HL-60 (cell line): ENCODE measurements at regions not wholly inside any gene's neighbourhood (a gene's known extent, or its start where the extent isn't known, plus 50 kb on each side); places are given as distances from the start of the nearest gene placed in this dataset.

ENCODE experiments used
- DNase-seq, 2 experiments: peaks; one replicate each; pipeline ENCODE4 v3.0.0-alpha.2; 2010 to 2020; ENCODE audit warnings: low read depth in 1 of 2, low spot score in 1 of 2
- H3K27ac ChIP-seq: fragments of 250-450 bp; sonication (Bioruptor Pico); replicated peaks from 2 replicates; pipeline ENCODE4 v1.5.1; 2020; ENCODE audit warnings: mild to moderate bottlenecking, moderate library complexity
- H3K27me3 ChIP-seq: fragments of 250-450 bp; sonication (Bioruptor Pico); 2 replicates; pipeline ENCODE4 v1.5.1; 2021; ENCODE audit warnings: mild to moderate bottlenecking, moderate library complexity; ENCODE audit not compliant: insufficient read depth, poor library complexity, severe bottlenecking
- H3K4me3 ChIP-seq: replicated peaks from 2 replicates; pipeline ENCODE4 v1.5.1; 2011; ENCODE audit warnings: mild to moderate bottlenecking, control low read depth, low read length; ENCODE audit not compliant: insufficient read depth
- CTCF ChIP-seq: IDR thresholded peaks from one replicate; pipeline ENCODE4 v1.5.1; 2011; ENCODE audit warnings: low read length, control low read depth, inconsistent platforms; ENCODE audit not compliant: insufficient read depth
- GABPA ChIP-seq: IDR thresholded peaks from 2 replicates; pipeline ENCODE4 v1.6.1; 2012; ENCODE audit warnings: low read depth
- POLR2AphosphoS5 ChIP-seq: IDR thresholded peaks from 2 replicates; pipeline ENCODE4 v1.6.1; 2012; ENCODE audit warnings: low read depth
- SPI1 ChIP-seq: IDR thresholded peaks from 2 replicates; pipeline ENCODE4 v1.6.1; 2012; ENCODE audit warnings: low read depth, mild to moderate bottlenecking, borderline replicate concordance
- TF ChIP-seq, protein P1 (sequence below): IDR thresholded peaks from 2 replicates; pipeline ENCODE4 v1.6.1; 2012; ENCODE audit warnings: low read depth; ENCODE audit not compliant: insufficient replicate concordance

DNA sequence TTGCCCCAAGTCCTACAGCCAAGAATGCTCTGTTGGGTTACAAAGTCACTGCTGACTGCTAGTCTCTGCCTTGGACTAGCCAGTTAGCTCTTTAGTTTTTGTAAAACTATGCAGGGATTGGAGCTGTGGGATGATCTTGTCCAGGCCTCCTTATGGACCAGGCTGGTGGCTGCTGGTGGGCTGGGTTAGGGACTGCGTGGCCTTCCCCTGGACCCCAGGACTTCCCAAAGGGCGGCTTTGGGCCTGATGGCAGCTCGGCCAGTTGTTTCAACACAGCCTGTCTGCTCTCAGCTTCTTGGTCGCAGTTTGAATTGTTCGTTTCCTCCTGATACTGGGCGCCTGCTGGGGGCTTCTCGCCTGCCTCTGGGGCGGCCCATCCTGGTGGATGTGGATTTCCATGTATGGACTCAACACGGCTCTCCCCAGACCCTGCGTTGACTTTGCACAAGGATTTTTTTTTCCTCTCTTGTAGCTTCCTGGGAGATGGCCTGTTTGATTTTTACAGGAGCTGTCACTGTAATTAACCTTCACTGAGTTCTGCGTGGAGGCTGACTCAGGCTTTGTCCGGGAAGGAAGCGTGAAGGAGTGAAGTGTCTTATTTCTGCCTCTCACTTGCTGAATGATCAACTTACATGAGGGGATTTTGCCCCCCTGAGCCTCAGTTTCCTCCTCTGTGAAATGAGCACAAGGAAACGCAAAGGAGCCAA lies 91.9 kb upstream of the NEURL1B start:
- no peak overlapping the region for H3K27ac ChIP-seq
- H3K4me3 ChIP-seq, result no peak overlapping the region
- H3K27me3 ChIP-seq, result no peaks in the 10 kb centered on the region
- no peak for DNase-seq
- no peak for TF ChIP-seq CTCF
- no peak for TF ChIP-seq GABPA
- TF ChIP-seq SPI1, result no peak
- TF ChIP-seq, protein P1, sequence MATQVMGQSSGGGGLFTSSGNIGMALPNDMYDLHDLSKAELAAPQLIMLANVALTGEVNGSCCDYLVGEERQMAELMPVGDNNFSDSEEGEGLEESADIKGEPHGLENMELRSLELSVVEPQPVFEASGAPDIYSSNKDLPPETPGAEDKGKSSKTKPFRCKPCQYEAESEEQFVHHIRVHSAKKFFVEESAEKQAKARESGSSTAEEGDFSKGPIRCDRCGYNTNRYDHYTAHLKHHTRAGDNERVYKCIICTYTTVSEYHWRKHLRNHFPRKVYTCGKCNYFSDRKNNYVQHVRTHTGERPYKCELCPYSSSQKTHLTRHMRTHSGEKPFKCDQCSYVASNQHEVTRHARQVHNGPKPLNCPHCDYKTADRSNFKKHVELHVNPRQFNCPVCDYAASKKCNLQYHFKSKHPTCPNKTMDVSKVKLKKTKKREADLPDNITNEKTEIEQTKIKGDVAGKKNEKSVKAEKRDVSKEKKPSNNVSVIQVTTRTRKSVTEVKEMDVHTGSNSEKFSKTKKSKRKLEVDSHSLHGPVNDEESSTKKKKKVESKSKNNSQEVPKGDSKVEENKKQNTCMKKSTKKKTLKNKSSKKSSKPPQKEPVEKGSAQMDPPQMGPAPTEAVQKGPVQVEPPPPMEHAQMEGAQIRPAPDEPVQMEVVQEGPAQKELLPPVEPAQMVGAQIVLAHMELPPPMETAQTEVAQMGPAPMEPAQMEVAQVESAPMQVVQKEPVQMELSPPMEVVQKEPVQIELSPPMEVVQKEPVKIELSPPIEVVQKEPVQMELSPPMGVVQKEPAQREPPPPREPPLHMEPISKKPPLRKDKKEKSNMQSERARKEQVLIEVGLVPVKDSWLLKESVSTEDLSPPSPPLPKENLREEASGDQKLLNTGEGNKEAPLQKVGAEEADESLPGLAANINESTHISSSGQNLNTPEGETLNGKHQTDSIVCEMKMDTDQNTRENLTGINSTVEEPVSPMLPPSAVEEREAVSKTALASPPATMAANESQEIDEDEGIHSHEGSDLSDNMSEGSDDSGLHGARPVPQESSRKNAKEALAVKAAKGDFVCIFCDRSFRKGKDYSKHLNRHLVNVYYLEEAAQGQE, result no peak
- no peak for TF ChIP-seq POLR2AphosphoS5

DNA sequence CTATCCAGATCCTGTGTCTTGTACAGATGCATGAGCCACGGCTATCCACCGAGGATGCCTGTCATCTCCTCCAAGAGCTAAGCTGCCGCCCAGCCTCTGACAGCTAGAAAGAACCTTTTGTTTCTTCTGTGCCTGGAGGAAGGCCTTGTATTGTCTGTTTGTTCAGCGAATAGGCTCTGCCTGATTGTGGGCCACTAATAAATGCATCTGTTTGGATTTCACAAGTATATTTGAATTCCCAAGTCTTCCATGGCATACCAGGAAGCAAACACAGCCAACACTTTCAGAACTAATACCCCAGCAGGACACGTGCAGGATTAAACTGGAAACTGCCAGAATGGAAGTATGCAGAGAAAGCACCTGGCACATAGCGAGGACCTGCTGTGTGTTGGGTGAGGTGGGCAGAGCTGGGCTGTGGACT lies 92.7 kb upstream of the NEURL1B start:
- Histone ChIP-seq H3K4me3 (no peak overlapping the region), H3K27me3 (no peaks in the 10 kb centered on the region), H3K27ac (no peak overlapping the region)
- no peak for DNase-seq
- TF ChIP-seq CTCF, result no peak
- TF ChIP-seq GABPA, result no peak
- TF ChIP-seq SPI1, result no peak
- TF ChIP-seq POLR2AphosphoS5, result no peak
- TF ChIP-seq, protein P1, result no peak

DNA sequence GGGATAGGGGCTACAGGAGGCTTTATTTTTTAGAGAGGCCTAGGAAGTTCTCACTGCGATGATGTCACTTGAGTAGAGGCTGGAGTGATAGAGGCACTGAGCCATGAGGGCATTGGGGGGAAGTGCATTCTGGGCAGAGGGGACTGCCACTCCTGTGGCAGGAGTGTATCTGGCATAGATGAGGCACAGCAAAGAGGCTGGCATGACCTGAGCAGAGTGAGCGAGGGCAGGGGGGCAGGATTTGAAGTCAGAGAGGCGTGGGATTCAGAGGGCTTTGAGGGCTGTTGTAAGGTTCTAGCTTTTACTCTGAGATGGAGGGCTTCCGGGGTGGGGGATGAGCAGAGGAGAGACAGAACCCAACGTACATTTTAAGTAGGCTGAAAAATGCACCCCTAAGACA lies 91.9 kb upstream of the SH3PXD2B start:
- TF ChIP-seq SPI1 (no peak), GABPA (no peak), POLR2AphosphoS5 (no peak), CTCF (no peak)
- TF ChIP-seq, protein P1, result no peak
- no peak for DNase-seq
- Histone ChIP-seq H3K27ac (no peak overlapping the region), H3K4me3 (no peak overlapping the region), H3K27me3 (no peaks in the 10 kb centered on the region)
